ENCODE measurements at regions not wholly inside any gene's neighbourhood (a gene's known extent, or its start where the extent isn't known, plus 50 kb on each side); places are given as distances from the start of the nearest gene placed in this dataset.

GRCh38 chr15:69601711-69602504 lies 149.3 kb downstream of the RPLP1 start:
- no peak for TF ChIP-seq CTCF (IDR thresholded peaks at IDR 0.05; ENCODE audit: borderline replicate concordance, insufficient read depth, low read depth, low read length)
- H3K4me3 ChIP-seq (ENCODE audit: low read depth, low read length), result no peak overlapping the region

- TF ChIP-seq CTCF (IDR thresholded peaks at IDR 0.05; ENCODE audit: borderline replicate concordance, insufficient read depth, low read depth, low read length), result no peak
- H3K4me3 ChIP-seq (ENCODE audit: low read depth, low read length), result no peak overlapping the region
Observed at GRCh38 chr15:69602921-69603320, 150.3 kb downstream of the RPLP1 start.

- no peak overlapping the region for H3K4me3 ChIP-seq (ENCODE audit: low read depth, low read length)
- no peak for TF ChIP-seq CTCF (IDR thresholded peaks at IDR 0.05; ENCODE audit: borderline replicate concordance, insufficient read depth, low read depth, low read length)
Observed at GRCh38 chr15:69603369-69604071, 150.9 kb downstream of the RPLP1 start.

- TF ChIP-seq CTCF (IDR thresholded peaks at IDR 0.05; ENCODE audit: borderline replicate concordance, insufficient read depth, low read depth, low read length), result no peak
- H3K4me3 ChIP-seq (ENCODE audit: low read depth, low read length), result no peak overlapping the region
Observed at GRCh38 chr15:69604072-69604411, 151.4 kb downstream of the RPLP1 start.

- no peak for TF ChIP-seq CTCF (IDR thresholded peaks at IDR 0.05; ENCODE audit: borderline replicate concordance, insufficient read depth, low read depth, low read length)
- H3K4me3 ChIP-seq (ENCODE audit: low read depth, low read length), result no peak overlapping the region
Observed at GRCh38 chr15:69606144-69606543, 153.5 kb downstream of the RPLP1 start.

- no peak for TF ChIP-seq CTCF (IDR thresholded peaks at IDR 0.05; ENCODE audit: borderline replicate concordance, insufficient read depth, low read depth, low read length)
- no peak overlapping the region for H3K4me3 ChIP-seq (ENCODE audit: low read depth, low read length)
Observed at GRCh38 chr15:69606921-69607500, 154.4 kb downstream of the RPLP1 start.
